ENCODE measurements at regions not wholly inside any gene's neighbourhood (a gene's known extent, or its start where the extent isn't known, plus 50 kb on each side); places are given as distances from the start of the nearest gene placed in this dataset.

DNA sequence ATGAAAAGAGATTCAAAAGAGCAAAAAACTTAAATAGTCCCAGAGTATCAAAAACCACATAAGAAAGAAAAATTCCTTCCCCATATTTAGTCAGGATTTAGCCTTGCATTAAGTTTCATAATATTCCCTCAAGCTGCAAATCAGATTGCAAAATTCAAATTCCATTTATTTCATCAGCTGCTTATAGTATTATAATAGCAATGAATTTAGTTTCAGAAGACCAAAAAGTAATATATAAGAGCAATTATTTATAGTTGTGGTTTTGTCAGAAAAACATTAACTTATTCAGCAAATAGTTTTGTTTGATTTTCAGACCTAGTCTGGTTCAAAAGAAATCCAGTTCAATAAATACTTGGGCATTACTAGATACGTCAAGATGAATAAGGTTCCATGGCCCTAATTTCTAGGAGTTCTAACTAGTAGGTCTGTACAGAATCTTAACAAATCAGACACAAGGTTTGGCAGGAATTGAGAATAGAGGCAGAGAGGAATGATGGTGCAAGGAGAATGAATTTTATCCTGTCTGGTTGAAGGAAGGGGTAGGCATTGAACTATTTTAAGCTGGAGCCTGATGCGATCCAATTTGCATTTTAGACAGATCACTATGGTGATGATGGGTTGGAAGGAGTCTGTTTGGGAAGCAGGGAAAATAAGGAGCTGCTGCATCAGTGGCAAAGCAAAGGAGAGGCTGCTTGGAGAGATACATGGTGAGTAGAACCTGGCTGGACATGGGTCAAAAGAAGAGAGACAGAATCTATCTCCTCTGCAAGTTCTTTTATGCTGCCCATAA is 163.9 kb upstream of the STXBP5 start:
- peak; percentile 29 for DNase-seq (ENCODE audit: low read depth)
- TF ChIP-seq, protein P1, sequence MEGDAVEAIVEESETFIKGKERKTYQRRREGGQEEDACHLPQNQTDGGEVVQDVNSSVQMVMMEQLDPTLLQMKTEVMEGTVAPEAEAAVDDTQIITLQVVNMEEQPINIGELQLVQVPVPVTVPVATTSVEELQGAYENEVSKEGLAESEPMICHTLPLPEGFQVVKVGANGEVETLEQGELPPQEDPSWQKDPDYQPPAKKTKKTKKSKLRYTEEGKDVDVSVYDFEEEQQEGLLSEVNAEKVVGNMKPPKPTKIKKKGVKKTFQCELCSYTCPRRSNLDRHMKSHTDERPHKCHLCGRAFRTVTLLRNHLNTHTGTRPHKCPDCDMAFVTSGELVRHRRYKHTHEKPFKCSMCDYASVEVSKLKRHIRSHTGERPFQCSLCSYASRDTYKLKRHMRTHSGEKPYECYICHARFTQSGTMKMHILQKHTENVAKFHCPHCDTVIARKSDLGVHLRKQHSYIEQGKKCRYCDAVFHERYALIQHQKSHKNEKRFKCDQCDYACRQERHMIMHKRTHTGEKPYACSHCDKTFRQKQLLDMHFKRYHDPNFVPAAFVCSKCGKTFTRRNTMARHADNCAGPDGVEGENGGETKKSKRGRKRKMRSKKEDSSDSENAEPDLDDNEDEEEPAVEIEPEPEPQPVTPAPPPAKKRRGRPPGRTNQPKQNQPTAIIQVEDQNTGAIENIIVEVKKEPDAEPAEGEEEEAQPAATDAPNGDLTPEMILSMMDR (IDR thresholded peaks at IDR 0.05; ENCODE audit: insufficient read depth, low read depth, low read length), result no peak
- H3K4me3 ChIP-seq (ENCODE audit: low read depth, low read length), result no peak overlapping the region

DNA sequence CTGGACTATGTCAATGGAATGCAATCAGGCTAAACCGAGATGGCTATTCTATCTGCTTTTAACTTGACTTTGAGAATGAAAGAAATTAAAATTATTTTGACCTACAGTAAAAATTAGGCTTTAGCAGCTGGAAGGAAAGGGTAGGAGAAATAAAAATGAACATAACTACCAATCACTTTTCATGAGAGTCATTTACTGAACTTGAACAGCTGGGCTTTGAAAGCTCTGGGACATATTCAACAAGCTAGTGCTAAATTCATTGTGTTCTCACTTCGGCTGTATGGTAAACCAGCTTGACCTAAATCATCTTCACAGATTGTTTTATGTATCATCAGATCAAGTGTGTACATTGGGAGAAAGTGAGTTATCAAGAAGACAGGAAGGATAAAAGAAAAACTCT is 161.5 kb upstream of the STXBP5 start:
- TF ChIP-seq, protein P1 (IDR thresholded peaks at IDR 0.05; ENCODE audit: insufficient read depth, low read depth, low read length), result no peak
- H3K4me3 ChIP-seq (ENCODE audit: low read depth, low read length), result no peak overlapping the region
- no peak for DNase-seq (ENCODE audit: low read depth)

DNA sequence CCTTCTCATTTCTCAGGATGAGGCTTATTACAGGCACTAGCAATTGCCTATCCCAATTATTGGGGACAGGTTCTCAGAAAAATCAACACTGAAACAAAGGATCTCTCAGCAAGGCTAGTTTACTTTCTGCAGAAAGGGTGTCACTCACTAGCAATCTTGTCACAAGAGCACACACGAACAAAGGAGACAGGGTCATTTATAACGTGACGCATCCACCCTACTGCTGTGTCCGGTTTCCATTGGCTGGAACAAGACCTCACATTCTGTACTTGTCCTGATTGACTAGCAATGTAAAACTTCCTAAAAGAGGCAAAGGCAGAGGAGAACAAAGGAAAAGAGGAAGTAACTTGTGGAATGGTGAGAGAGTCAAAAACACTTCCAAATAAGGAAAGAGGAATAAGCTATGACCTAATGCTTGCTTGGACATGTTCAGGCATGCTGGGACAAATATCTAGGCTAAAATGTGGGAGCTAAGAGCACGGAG is 160.2 kb upstream of the STXBP5 start:
- TF ChIP-seq, protein P1 (IDR thresholded peaks at IDR 0.05; ENCODE audit: insufficient read depth, low read depth, low read length), result no peak
- DNase-seq (ENCODE audit: low read depth), result no peak
- H3K4me3 ChIP-seq (ENCODE audit: low read depth, low read length), result no peak overlapping the region

DNA sequence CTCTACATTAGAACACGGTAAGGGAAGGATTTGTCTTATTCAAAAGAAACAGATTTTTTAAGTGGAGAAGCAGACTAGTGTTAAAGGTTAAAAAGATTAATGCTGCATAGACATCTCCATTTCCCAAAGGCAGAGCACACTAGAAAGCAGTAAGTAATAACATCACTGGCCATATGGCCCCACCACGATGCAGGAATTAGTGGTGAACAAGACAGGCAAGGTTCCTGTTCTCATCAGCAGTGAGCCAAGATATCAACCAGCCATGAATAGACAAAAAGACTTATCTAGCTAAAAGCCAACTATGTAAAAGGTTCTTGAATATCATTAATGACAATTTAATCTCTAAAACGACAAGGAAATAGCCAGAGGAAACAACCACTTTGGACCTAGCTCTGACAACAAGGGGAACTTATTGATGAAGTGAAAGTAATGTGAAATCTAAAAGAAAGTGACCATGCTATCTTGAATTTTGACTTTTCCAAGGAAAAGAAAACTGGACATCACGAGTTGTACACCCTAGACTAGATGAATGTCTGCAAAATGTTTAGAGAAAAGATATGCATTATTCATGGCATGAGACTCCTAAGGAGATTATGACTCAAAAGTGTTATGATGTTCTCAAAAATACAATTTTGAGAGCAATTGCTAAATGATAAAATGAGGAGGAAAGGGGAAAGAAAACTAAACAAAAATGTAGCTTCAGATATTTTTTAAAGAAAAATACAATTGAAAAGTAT is 157.9 kb upstream of the STXBP5 start:
- no peak for DNase-seq (ENCODE audit: low read depth)

DNA sequence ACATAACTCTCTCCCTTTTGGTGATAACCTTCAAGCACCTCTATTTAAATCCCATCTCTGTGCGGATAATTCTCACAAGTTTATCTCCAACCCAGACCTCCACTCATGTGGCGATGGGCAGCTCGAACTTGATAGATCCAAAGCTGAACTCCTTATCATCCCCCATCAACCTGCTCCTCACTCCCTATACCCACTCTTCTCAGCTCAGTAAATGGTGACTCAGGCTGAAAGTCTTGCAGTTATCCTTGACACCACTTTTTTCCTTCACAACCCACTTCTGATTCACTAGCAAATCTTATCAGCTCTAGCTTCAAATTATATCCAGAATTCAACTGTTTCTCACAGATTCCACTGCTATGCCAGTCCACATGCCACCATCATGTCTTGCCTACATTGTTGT is 155.3 kb upstream of the STXBP5 start:
- no peak for DNase-seq (ENCODE audit: low read depth)
- H3K4me3 ChIP-seq (ENCODE audit: low read depth, low read length), result no peak overlapping the region
- TF ChIP-seq, protein P1 (IDR thresholded peaks at IDR 0.05; ENCODE audit: insufficient read depth, low read depth, low read length), result no peak

More for the DNA sequence above, 157.9 kb upstream of the STXBP5 start:
- TF ChIP-seq, protein P1 (IDR thresholded peaks at IDR 0.05; ENCODE audit: insufficient read depth, low read depth, low read length), result no peak
- H3K4me3 ChIP-seq (ENCODE audit: low read depth, low read length), result no peak overlapping the region

DNA sequence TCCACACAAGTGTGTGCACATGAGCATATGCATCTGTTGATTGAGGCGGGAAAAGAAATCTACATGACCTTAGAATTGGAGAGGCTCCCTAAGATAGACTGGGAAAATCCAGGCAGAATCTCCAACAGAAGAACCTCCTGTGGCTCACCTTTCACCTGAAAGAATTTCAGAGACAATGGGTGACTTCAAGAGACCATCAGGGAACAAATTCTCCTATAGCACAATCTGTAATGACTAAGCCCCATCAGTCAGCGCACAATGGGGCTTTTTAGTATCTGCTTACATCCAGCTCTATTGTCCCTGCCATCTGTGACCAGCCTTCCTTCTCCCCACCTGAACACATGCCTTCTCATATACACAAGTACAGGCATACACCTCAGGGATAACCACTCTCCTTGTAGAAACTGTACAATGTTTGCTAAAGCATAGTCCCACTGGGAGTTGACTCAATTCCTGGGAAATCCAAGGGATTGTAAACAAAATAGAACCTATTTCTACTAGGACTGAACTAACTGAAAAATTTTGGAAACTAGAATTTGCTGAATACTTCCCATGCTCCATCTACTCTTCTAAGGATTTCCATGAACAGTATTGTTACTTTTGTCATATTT is 150.8 kb upstream of the STXBP5 start:
- TF ChIP-seq, protein P1 (IDR thresholded peaks at IDR 0.05; ENCODE audit: insufficient read depth, low read depth, low read length), result no peak
- no peak for DNase-seq (ENCODE audit: low read depth)
- H3K4me3 ChIP-seq (ENCODE audit: low read depth, low read length), result no peak overlapping the region

Measured in fibroblast of villous mesenchyme (primary cell).